ENCODE measurements at regions not wholly inside any gene's neighbourhood (a gene's known extent, or its start where the extent isn't known, plus 50 kb on each side); places are given as distances from the start of the nearest gene placed in this dataset.

DNA sequence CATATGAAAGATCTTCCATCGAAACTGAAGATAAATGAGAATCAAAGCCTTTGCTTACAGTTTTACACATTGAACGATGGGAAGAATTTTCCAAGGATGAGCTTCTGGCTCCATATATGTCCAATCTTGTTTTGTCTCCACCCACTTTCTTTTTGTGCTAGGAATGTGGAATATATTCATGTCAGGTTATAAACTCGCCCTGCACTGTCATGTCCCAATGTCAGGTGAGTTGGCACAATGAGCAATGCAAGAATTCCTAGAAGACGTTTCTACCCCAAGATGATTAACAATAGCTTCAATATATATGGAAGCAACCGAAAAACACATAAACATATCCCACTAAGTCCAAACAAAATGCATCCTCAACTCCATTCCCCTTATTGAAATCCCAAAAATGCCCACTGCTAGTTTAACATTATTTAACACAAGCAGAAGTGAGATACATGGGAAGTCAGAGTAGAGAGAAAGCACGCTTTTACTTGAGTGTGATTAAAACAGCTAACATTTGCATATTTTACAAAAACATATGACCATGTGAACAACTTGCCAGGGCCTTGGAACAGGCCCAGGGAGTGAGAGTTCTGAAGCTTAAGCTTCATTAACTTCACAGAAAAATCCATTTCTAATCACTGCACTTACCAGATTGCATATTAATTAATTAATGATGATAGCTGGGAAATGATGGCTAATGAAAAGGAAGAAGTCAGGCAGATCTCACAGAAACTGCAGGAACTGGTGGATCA, 233.9 kb downstream of the GXYLT1 start:
- H3K27ac ChIP-seq (replicated peaks): no peak overlapping the region
- DNase-seq (ENCODE audit: low read depth in 1 of 2, low spot score in 1 of 2): no peak
- TF ChIP-seq POLR2AphosphoS5 (IDR thresholded peaks at IDR 0.05; ENCODE audit: low read depth) (no peak), SPI1 (IDR thresholded peaks at IDR 0.05; ENCODE audit: borderline replicate concordance, low read depth) (no peak), CTCF (IDR thresholded peaks at IDR 0.05; ENCODE audit: insufficient read depth, low read length) (no peak), GABPA (IDR thresholded peaks at IDR 0.05; ENCODE audit: low read depth) (no peak)
- TF ChIP-seq, protein P1, sequence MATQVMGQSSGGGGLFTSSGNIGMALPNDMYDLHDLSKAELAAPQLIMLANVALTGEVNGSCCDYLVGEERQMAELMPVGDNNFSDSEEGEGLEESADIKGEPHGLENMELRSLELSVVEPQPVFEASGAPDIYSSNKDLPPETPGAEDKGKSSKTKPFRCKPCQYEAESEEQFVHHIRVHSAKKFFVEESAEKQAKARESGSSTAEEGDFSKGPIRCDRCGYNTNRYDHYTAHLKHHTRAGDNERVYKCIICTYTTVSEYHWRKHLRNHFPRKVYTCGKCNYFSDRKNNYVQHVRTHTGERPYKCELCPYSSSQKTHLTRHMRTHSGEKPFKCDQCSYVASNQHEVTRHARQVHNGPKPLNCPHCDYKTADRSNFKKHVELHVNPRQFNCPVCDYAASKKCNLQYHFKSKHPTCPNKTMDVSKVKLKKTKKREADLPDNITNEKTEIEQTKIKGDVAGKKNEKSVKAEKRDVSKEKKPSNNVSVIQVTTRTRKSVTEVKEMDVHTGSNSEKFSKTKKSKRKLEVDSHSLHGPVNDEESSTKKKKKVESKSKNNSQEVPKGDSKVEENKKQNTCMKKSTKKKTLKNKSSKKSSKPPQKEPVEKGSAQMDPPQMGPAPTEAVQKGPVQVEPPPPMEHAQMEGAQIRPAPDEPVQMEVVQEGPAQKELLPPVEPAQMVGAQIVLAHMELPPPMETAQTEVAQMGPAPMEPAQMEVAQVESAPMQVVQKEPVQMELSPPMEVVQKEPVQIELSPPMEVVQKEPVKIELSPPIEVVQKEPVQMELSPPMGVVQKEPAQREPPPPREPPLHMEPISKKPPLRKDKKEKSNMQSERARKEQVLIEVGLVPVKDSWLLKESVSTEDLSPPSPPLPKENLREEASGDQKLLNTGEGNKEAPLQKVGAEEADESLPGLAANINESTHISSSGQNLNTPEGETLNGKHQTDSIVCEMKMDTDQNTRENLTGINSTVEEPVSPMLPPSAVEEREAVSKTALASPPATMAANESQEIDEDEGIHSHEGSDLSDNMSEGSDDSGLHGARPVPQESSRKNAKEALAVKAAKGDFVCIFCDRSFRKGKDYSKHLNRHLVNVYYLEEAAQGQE (IDR thresholded peaks at IDR 0.05; ENCODE audit: insufficient replicate concordance, low read depth): no peak

DNA sequence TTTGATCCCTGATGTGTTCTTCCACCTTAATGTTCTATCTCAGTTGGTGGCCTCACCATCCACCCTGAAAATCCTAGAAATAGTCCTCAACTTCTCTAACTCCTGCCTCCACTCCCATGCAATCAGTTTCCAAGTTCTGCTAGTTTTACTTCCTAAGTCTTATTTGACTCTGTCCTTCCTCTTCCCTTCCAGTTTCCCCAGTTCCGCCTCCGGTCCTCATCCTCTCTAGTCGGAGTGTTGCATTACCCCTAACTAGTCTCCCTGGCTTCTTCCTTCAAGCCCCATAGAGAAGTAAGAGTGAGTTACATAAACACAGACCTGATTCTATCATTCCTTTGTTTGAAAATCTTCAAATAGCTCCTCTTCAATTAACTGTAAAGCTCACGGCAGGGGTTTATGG, 236.5 kb downstream of the GXYLT1 start:
- Histone ChIP-seq H3K27ac (replicated peaks) (no peak overlapping the region), H3K27me3 (ENCODE audit: insufficient read depth, poor library complexity, severe bottlenecking) (no peaks in the 10 kb centered on the region), H3K4me3 (replicated peaks; ENCODE audit: insufficient read depth, low read length) (no peak overlapping the region)
- DNase-seq (ENCODE audit: low read depth in 1 of 2, low spot score in 1 of 2): no peak
- no peak for TF ChIP-seq CTCF (IDR thresholded peaks at IDR 0.05; ENCODE audit: insufficient read depth, low read length)
- TF ChIP-seq, protein P1 (IDR thresholded peaks at IDR 0.05; ENCODE audit: insufficient replicate concordance, low read depth): no peak
- no peak for TF ChIP-seq SPI1 (IDR thresholded peaks at IDR 0.05; ENCODE audit: borderline replicate concordance, low read depth)
- TF ChIP-seq POLR2AphosphoS5 (IDR thresholded peaks at IDR 0.05; ENCODE audit: low read depth): no peak
- no peak for TF ChIP-seq GABPA (IDR thresholded peaks at IDR 0.05; ENCODE audit: low read depth)

More for the DNA sequence above, 233.9 kb downstream of the GXYLT1 start:
- H3K27me3 ChIP-seq (ENCODE audit: insufficient read depth, poor library complexity, severe bottlenecking): no peaks in the 10 kb centered on the region
- H3K4me3 ChIP-seq (replicated peaks; ENCODE audit: insufficient read depth, low read length): no peak overlapping the region

DNA sequence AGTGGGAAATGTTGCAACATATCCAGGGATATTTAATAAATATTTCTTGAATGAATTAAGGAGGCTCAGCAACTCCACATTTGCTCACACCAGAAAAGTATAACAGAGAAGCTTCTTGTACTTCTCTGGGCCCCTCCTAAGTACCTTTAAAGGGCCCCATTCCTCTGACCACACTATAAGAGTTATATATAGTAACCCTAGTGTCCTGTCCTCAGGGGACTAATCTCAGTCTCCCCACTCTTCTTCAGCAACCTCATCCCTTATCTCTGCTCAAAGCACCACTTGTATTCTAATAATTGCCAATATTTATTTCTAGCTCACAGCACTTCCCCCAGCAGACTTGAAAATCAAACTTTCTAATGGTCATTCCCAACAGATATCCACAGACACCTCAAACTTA, 237.1 kb downstream of the GXYLT1 start:
- TF ChIP-seq CTCF (IDR thresholded peaks at IDR 0.05; ENCODE audit: insufficient read depth, low read length) (no peak), SPI1 (IDR thresholded peaks at IDR 0.05; ENCODE audit: borderline replicate concordance, low read depth) (no peak), POLR2AphosphoS5 (IDR thresholded peaks at IDR 0.05; ENCODE audit: low read depth) (no peak), GABPA (IDR thresholded peaks at IDR 0.05; ENCODE audit: low read depth) (no peak)
- TF ChIP-seq, protein P1 (IDR thresholded peaks at IDR 0.05; ENCODE audit: insufficient replicate concordance, low read depth): no peak
- no peaks in the 10 kb centered on the region for H3K27me3 ChIP-seq (ENCODE audit: insufficient read depth, poor library complexity, severe bottlenecking)
- no peak for DNase-seq (ENCODE audit: low read depth in 1 of 2, low spot score in 1 of 2)
- no peak overlapping the region for H3K4me3 ChIP-seq (replicated peaks; ENCODE audit: insufficient read depth, low read length)
- H3K27ac ChIP-seq (replicated peaks): no peak overlapping the region
